Breast epithelium (tissue), 3 donors: ENCODE measurements at regions not wholly inside any gene's neighbourhood (a gene's known extent, or its start where the extent isn't known, plus 50 kb on each side); places are given as distances from the start of the nearest gene placed in this dataset.

Experiments
- POLR2AphosphoS5 ChIP-seq, 3 donors: sonication (generic); formaldehyde crosslinking; IDR thresholded peaks; one replicate each; pipeline ENCODE4 v1.6.1; 2017; ENCODE audit warnings: antibody characterized with exemption in 3 of 3
- TF ChIP-seq, protein P1 (sequence below), 3 donors: fragments of 450-650 bp; IDR thresholded peaks; one replicate each; pipeline ENCODE4 v1.5.1; 2016 to 2017; ENCODE audit warnings: antibody characterized with exemption in 3 of 3, mild to moderate bottlenecking in 3 of 3, moderate library complexity in 3 of 3

DNA sequence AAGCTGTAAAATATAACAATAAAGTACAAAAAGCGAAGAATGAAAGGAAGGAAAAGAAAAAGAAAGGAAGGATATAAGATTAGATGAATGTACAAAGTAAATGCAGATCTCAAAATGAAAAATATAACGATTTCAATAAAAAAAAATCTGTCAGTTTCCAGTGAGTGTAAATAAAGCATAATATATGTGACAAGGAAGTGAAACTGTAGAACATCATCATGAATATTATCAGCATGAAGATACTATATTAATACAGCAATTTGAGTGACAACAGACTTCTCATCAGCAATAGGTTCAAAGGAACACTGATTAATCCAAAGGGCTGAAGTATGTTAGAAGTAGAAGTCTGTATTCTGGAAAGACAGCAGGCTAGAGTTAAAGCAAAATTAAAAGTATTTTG lies 659.5 kb upstream of the MBL2 start:
- TF ChIP-seq, protein P1, sequence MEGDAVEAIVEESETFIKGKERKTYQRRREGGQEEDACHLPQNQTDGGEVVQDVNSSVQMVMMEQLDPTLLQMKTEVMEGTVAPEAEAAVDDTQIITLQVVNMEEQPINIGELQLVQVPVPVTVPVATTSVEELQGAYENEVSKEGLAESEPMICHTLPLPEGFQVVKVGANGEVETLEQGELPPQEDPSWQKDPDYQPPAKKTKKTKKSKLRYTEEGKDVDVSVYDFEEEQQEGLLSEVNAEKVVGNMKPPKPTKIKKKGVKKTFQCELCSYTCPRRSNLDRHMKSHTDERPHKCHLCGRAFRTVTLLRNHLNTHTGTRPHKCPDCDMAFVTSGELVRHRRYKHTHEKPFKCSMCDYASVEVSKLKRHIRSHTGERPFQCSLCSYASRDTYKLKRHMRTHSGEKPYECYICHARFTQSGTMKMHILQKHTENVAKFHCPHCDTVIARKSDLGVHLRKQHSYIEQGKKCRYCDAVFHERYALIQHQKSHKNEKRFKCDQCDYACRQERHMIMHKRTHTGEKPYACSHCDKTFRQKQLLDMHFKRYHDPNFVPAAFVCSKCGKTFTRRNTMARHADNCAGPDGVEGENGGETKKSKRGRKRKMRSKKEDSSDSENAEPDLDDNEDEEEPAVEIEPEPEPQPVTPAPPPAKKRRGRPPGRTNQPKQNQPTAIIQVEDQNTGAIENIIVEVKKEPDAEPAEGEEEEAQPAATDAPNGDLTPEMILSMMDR (IDR thresholded peaks at IDR 0.05) = no peak
- TF ChIP-seq POLR2AphosphoS5 (IDR thresholded peaks at IDR 0.05) = no peak
